GM12878 (cell line): ENCODE measurements at regions not wholly inside any gene's neighbourhood (a gene's known extent, or its start where the extent isn't known, plus 50 kb on each side); places are given as distances from the start of the nearest gene placed in this dataset.

ENCODE experiments used
- ATAC-seq: fragments of 200-7000 bp; cut with Tn5 transposase; 3 replicates; pipeline ENCODE4 v1.9.1; 2020; ENCODE audit warnings: mild to moderate bottlenecking, moderate library complexity
- BruUV-seq: library from RNA; stranded (reverse); fragments of 400-500 nt; replicated peaks from 2 replicates; lab custom pipeline; 2021; lab: Mats Ljungman, UMichigan
- CTCF ChIA-PET: fragments of 300-600 bp; sonication (Branson Sonifier 250); formaldehyde crosslinking; extraction: SDS; loops from one replicate; lab custom pipeline; 2021; ENCODE audit warnings: inconsistent platforms; lab: Yijun Ruan, JAX
- POLR2A ChIA-PET: fragments of 350-600 bp; formaldehyde crosslinking; extraction: SDS; loops from one replicate; lab custom pipeline; 2021; ENCODE audit warnings: inconsistent platforms; lab: Charles Lee
- RAD21 ChIA-PET: fragments of 300-600 bp; sonication (Branson Sonifier 250); formaldehyde crosslinking; loops from one replicate; lab custom pipeline; 2023; ENCODE audit warnings: antibody characterized with exemption; ENCODE audit not compliant: unreplicated experiment; lab: Charles Lee
- SMC1A ChIA-PET: fragments of 300-600 bp; sonication (Branson Sonifier 250); formaldehyde crosslinking; loops from one replicate; lab custom pipeline; 2023; ENCODE audit not compliant: unreplicated experiment, uncharacterized antibody; lab: Charles Lee
- DNase-seq: peaks from one replicate; pipeline ENCODE4 v3.0.0-alpha.2; 2011; ENCODE audit warnings: low read depth, low spot score
- FAIRE-seq: peaks from 3 replicates; lab custom pipeline; 2011; peaks lifted over from hg19 to GRCh38; lab: Jason Lieb, UNC
- H2AFZ ChIP-seq: 2 replicates; pipeline ENCODE4 v1.6.0; 2011; ENCODE audit warnings: low read depth, low read length, control low read depth; ENCODE audit not compliant: control insufficient read depth
- H3K27ac ChIP-seq: 2 replicates; pipeline ENCODE4 v1.5.1; 2011; ENCODE audit warnings: control low read depth; ENCODE audit not compliant: control insufficient read depth, insufficient read depth
- H3K27me3 ChIP-seq, 2 experiments: replicated peaks in 1 of 2; 2 replicates each; pipeline versions ENCODE4 v1.6.0 to v1.6.1; 2011; ENCODE audit warnings: low read length in 1 of 2; ENCODE audit not compliant: control insufficient read depth in 2 of 2, insufficient read depth in 2 of 2
- H3K36me3 ChIP-seq, 2 experiments: 2 replicates each; pipeline ENCODE4 v1.5.1; 2011; ENCODE audit warnings: low read length in 1 of 2; ENCODE audit not compliant: control insufficient read depth in 2 of 2, insufficient read depth in 2 of 2
- H3K4me1 ChIP-seq: 2 replicates; pipeline ENCODE4 v1.6.1; 2011; ENCODE audit warnings: mild to moderate bottlenecking, low read length, moderate library complexity, mixed read lengths; ENCODE audit not compliant: control insufficient read depth, insufficient read depth
- H3K4me2 ChIP-seq: 2 replicates; pipeline ENCODE4 v1.6.0; 2011; ENCODE audit warnings: control low read depth; ENCODE audit not compliant: control insufficient read depth, insufficient read depth
- H3K4me3 ChIP-seq: fragments of 200-600 bp; sonication (generic); 2 replicates; pipeline ENCODE4 v1.5.1; 2016
- H3K79me2 ChIP-seq: 2 replicates; pipeline ENCODE4 v1.6.0; 2011; ENCODE audit warnings: low read length; ENCODE audit not compliant: control insufficient read depth, insufficient read depth
- H3K9ac ChIP-seq: 2 replicates; pipeline ENCODE4 v1.8.0; 2011; ENCODE audit warnings: low read length, control low read depth, mixed read lengths; ENCODE audit not compliant: control insufficient read depth, insufficient read depth
- H3K9me3 ChIP-seq: replicated peaks from 3 replicates; pipeline ENCODE4 v1.5.1; 2011; ENCODE audit warnings: mild to moderate bottlenecking, low read length; ENCODE audit not compliant: control insufficient read depth, insufficient read depth
- H4K20me1 ChIP-seq: 2 replicates; pipeline ENCODE4 v1.6.0; 2011; ENCODE audit not compliant: control insufficient read depth, insufficient read depth
- ASH2L ChIP-seq: fragments of 300-600, 200-600 bp; sonication (generic); IDR thresholded peaks from 2 replicates; pipeline ENCODE4 v1.6.1; 2017; ENCODE audit warnings: low read depth, mild to moderate bottlenecking, borderline replicate concordance
- FOXM1 ChIP-seq: IDR thresholded peaks from 2 replicates; pipeline ENCODE4 v1.6.1; 2012; ENCODE audit warnings: low read depth, mild to moderate bottlenecking, inconsistent platforms, low read length, moderate library complexity
- GATAD2B ChIP-seq: fragments of 450-650 bp; conservative IDR thresholded peaks from 2 replicates; pipeline ENCODE4 v1.6.1; 2017; ENCODE audit warnings: low read depth, mild to moderate bottlenecking, moderate library complexity
- IKZF2 ChIP-seq, 2 experiments: fragments of 450-650 bp; IDR thresholded peaks; 2 replicates each; pipeline ENCODE4 v1.6.1; 2017; ENCODE audit warnings: mild to moderate bottlenecking in 2 of 2, moderate library complexity in 2 of 2
- JUNB ChIP-seq: IDR thresholded peaks from 2 replicates; pipeline ENCODE4 v1.6.1; 2016; ENCODE audit warnings: antibody characterized with exemption, mild to moderate bottlenecking
- JUND ChIP-seq: IDR thresholded peaks from 2 replicates; pipeline ENCODE4 v1.6.1; 2012; ENCODE audit warnings: low read depth, mild to moderate bottlenecking, low read length, improper control_type of control experiment, moderate library complexity
- MTA2 ChIP-seq: fragments of 450-650 bp; IDR thresholded peaks from 2 replicates; pipeline ENCODE4 v1.6.1; 2016; ENCODE audit warnings: low read depth, mild to moderate bottlenecking, moderate library complexity
- NR2C2 ChIP-seq: IDR thresholded peaks from 2 replicates; pipeline ENCODE4 v1.6.1; 2011; ENCODE audit warnings: borderline replicate concordance, low read depth; ENCODE audit not compliant: control insufficient read depth, insufficient read length
- RCOR1 ChIP-seq: conservative IDR thresholded peaks from 2 replicates; pipeline ENCODE4 v1.6.1; 2012; ENCODE audit warnings: low read depth, low read length, improper control_type of control experiment
- SIX5 ChIP-seq: IDR thresholded peaks from 2 replicates; pipeline ENCODE4 v1.6.1; 2011; ENCODE audit warnings: mild to moderate bottlenecking, low read depth, low read length, moderate library complexity; ENCODE audit not compliant: severe bottlenecking
- TAF1 ChIP-seq: IDR thresholded peaks from 2 replicates; pipeline ENCODE4 v1.6.1; 2011; ENCODE audit warnings: mild to moderate bottlenecking, low read depth, low read length, borderline replicate concordance
- TARDBP ChIP-seq: IDR thresholded peaks from 2 replicates; pipeline ENCODE4 v1.6.1; 2016; ENCODE audit warnings: borderline replicate concordance
- YY1 ChIP-seq: IDR thresholded peaks from 2 replicates; pipeline ENCODE4 v1.6.1; 2011; ENCODE audit warnings: low read depth, mild to moderate bottlenecking, low read length
- ZNF207 ChIP-seq: fragments of 450-650 bp; IDR thresholded peaks from 2 replicates; pipeline ENCODE4 v1.6.1; 2014; ENCODE audit warnings: antibody characterized with exemption, mild to moderate bottlenecking, borderline replicate concordance
- ZNF217 ChIP-seq: fragments of 450-650 bp; IDR thresholded peaks from 2 replicates; pipeline ENCODE4 v1.6.1; 2017; ENCODE audit warnings: antibody characterized with exemption, mild to moderate bottlenecking
- WGBS: methylation state at CpG from one replicate; pipeline ENCODE4 v1.1.6; 2016; ENCODE audit warnings: low lambda C conversion rate; ENCODE audit not compliant: insufficient replicate concordance, insufficient coverage; ENCODE audit errors: missing lambda C conversion rate; 5-methylcytosine and 5-hydroxymethylcytosine counted together
- in situ Hi-C: fragments of 300-500 bp; cut with MboI; formaldehyde crosslinking; loops from 9 replicates; pipeline ENCODE4 v1.14.3; 2018; ENCODE audit warnings: mixed read lengths
- intact Hi-C: fragments of 100-400 bp; cut with micrococcal nuclease; formaldehyde crosslinking; loops from one replicate; pipeline ENCODE4 v1.14.2; 2022; ENCODE audit not compliant: unreplicated experiment
- TF ChIP-seq, protein P1 (sequence below): IDR thresholded peaks from 2 replicates; pipeline ENCODE4 v1.6.1; 2011; ENCODE audit warnings: low read depth, mild to moderate bottlenecking, low read length, moderate library complexity, borderline replicate concordance; ENCODE audit errors: extremely low read depth
- TF ChIP-seq, protein P2 (sequence below): fragments of 450-650 bp; IDR thresholded peaks from 2 replicates; pipeline ENCODE4 v1.6.1; 2016; ENCODE audit warnings: mild to moderate bottlenecking, moderate library complexity, borderline replicate concordance

DNA sequence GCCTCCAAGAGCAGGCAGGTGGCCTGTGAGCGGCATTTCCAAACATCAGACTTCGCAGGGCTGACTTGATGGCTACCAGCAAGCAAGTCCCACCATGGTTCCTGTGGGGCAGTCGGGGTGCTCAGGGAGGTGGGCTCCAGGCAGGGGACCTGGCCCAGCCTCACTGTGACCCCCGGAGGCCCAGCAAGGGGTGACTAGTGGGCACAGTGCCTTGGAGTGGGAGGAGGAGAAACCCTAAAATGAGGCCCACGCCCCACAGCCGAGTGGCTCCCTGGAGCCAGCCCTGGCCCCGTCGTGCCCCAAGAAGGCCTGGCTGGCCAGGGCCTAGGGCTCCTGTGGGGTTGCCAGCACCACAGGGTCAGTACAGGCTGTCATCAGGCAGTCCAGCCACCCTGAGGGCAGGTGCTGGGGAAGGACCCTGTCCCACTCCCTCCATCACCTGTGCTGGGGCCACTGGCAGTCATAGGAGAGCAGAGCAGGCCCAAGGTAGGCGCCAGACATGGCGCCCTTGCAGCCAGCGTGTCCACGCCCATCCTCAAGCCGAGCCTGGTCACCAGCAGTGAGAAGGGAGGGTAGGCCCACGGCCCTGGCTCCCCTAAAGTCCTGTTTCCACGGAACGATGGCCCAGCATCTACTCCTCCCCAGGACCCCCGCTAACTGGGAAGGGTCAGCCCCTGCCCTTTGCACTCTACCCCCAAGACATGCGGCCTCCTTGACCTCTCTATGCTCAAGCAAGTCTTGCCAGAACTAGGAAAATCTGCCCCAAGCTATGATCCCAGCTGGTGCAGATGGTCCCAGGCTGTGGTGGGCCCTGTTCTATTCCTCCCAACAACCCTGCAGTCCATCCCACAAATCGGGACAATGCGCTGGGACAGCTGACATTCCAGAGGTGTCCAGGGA lies 144.2 kb upstream of the C14orf180 start:
- DNase-seq (no peak), ATAC-seq (no peak), FAIRE-seq (no peak)
- ChIA-PET CTCF (no interaction called here), POLR2A (no interaction called here), RAD21 (no interaction called here), SMC1A (no interaction called here)
- TF ChIP-seq, protein P1, sequence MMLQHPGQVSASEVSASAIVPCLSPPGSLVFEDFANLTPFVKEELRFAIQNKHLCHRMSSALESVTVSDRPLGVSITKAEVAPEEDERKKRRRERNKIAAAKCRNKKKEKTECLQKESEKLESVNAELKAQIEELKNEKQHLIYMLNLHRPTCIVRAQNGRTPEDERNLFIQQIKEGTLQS, result no peak
- no peak for TF ChIP-seq ZNF207
- TF ChIP-seq TAF1, result no peak
- TF ChIP-seq NR2C2, result no peak
- TF ChIP-seq JUND, result no peak
- TF ChIP-seq ASH2L, result no peak
- no peak for TF ChIP-seq RCOR1
- TF ChIP-seq, protein P2, sequence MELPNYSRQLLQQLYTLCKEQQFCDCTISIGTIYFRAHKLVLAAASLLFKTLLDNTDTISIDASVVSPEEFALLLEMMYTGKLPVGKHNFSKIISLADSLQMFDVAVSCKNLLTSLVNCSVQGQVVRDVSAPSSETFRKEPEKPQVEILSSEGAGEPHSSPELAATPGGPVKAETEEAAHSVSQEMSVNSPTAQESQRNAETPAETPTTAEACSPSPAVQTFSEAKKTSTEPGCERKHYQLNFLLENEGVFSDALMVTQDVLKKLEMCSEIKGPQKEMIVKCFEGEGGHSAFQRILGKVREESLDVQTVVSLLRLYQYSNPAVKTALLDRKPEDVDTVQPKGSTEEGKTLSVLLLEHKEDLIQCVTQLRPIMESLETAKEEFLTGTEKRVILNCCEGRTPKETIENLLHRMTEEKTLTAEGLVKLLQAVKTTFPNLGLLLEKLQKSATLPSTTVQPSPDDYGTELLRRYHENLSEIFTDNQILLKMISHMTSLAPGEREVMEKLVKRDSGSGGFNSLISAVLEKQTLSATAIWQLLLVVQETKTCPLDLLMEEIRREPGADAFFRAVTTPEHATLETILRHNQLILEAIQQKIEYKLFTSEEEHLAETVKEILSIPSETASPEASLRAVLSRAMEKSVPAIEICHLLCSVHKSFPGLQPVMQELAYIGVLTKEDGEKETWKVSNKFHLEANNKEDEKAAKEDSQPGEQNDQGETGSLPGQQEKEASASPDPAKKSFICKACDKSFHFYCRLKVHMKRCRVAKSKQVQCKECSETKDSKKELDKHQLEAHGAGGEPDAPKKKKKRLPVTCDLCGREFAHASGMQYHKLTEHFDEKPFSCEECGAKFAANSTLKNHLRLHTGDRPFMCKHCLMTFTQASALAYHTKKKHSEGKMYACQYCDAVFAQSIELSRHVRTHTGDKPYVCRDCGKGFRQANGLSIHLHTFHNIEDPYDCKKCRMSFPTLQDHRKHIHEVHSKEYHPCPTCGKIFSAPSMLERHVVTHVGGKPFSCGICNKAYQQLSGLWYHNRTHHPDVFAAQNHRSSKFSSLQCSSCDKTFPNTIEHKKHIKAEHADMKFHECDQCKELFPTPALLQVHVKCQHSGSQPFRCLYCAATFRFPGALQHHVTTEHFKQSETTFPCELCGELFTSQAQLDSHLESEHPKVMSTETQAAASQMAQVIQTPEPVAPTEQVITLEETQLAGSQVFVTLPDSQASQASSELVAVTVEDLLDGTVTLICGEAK, result no peak
- TF ChIP-seq SIX5, result no peak
- no peak for TF ChIP-seq GATAD2B
- TF ChIP-seq TARDBP, result no peak
- no peak for TF ChIP-seq JUNB
- TF ChIP-seq IKZF2 (IDR thresholded peaks at IDR 0.05), result no peak
- TF ChIP-seq YY1, result no peak
- no peak for TF ChIP-seq FOXM1
- TF ChIP-seq ZNF217, result no peak
- TF ChIP-seq MTA2, result no peak
- H3K9me3 ChIP-seq, result no peaks in the 10 kb centered on the region
- BruUV-seq, result no TSS peak
- no peaks in the 10 kb centered on the region for H3K27me3 ChIP-seq
- no peak overlapping the region for H3K4me2 ChIP-seq
- in situ Hi-C loops (no loop called here), intact Hi-C loops (no loop called here)
- H3K4me3 ChIP-seq, result no peak overlapping the region
- no peaks in the 10 kb centered on the region for H4K20me1 ChIP-seq
- H3K79me2 ChIP-seq, result no peaks in the 10 kb centered on the region
- H3K4me1 ChIP-seq, result no peaks in the 10 kb centered on the region
- H2AFZ ChIP-seq, result no peak overlapping the region
- H3K9ac ChIP-seq, result no peak overlapping the region
- no peak overlapping the region for H3K27ac ChIP-seq
- H3K36me3 ChIP-seq, result no peaks in the 10 kb centered on the region
- 57% methylated on average over 20 of the region's 20 CpGs for WGBS
